NT2/D1 (cell line): ENCODE measurements at regions not wholly inside any gene's neighbourhood (a gene's known extent, or its start where the extent isn't known, plus 50 kb on each side); places are given as distances from the start of the nearest gene placed in this dataset.

ENCODE experiments used
- SUZ12 ChIP-seq: IDR thresholded peaks from 2 replicates; pipeline ENCODE4 v1.6.1; 2011; ENCODE audit not compliant: insufficient read length, insufficient read depth; ENCODE audit errors: extremely low read depth
- YY1 ChIP-seq: IDR thresholded peaks from 2 replicates; pipeline ENCODE4 v1.6.1; 2011; ENCODE audit not compliant: insufficient read length, insufficient read depth
- ZNF274 ChIP-seq: IDR thresholded peaks from 2 replicates; pipeline ENCODE4 v1.6.1; 2011; ENCODE audit warnings: mild to moderate bottlenecking, low read depth, low read length

GRCh38 chr15:81502439-81502838, 128.4 kb upstream of the TMC3 start:
- no peak for TF ChIP-seq ZNF274
- TF ChIP-seq YY1: no peak
- TF ChIP-seq SUZ12: no peak
